Fibroblast of mammary gland (primary cell): ENCODE measurements at regions not wholly inside any gene's neighbourhood (a gene's known extent, or its start where the extent isn't known, plus 50 kb on each side); places are given as distances from the start of the nearest gene placed in this dataset.

Experiments
- DNase-seq: peaks from one replicate; pipeline ENCODE4 v3.0.0-alpha.2; 2010; ENCODE audit warnings: low read depth
- H3K4me3 ChIP-seq: 2 replicates; pipeline ENCODE4 v1.5.1; 2011; ENCODE audit warnings: low read depth, mild to moderate bottlenecking, low read length, moderate library complexity; ENCODE audit not compliant: control insufficient read depth
- CTCF ChIP-seq: conservative IDR thresholded peaks from 2 replicates; pipeline ENCODE4 v1.5.1; 2011; ENCODE audit warnings: low read depth, low read length, inconsistent platforms; ENCODE audit not compliant: control insufficient read depth, insufficient read depth

GRCh38 chr11:95450547-95451123, 219.6 kb upstream of the SESN3 start:
- DNase-seq = peak; percentile 72
- TF ChIP-seq CTCF = no peak
- H3K4me3 ChIP-seq = no peak overlapping the region

DNA sequence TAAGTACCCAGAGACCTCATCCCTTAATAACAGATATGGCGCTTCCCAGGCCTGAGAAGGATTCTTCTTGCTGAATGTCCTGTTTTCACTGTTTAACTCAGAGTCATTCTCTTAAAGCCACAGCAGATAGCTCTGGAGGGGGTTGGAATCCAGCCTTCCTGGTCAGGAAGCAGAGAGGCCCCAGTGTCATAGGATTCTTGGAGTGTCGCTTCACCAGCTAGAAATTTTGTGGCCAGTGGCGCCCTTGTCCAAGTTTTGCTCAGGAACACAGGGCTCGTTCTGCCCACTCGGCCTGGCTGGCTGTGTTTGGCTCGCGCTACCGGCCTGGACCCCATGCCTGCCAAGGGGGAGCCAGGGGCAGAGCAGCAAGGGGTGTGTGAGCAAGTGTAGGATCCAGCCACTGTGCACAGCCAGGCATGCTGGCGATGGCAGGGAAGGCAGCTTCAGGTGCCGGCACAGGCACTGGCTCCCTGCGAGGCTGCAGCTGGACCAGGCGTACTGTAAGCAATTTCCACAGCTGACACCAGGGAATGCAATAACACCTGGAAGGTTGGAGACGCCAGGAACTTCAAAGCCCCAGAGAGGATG, 214.8 kb upstream of the SESN3 start:
- no peak for DNase-seq
- no peak overlapping the region for H3K4me3 ChIP-seq
- no peak for TF ChIP-seq CTCF

DNA sequence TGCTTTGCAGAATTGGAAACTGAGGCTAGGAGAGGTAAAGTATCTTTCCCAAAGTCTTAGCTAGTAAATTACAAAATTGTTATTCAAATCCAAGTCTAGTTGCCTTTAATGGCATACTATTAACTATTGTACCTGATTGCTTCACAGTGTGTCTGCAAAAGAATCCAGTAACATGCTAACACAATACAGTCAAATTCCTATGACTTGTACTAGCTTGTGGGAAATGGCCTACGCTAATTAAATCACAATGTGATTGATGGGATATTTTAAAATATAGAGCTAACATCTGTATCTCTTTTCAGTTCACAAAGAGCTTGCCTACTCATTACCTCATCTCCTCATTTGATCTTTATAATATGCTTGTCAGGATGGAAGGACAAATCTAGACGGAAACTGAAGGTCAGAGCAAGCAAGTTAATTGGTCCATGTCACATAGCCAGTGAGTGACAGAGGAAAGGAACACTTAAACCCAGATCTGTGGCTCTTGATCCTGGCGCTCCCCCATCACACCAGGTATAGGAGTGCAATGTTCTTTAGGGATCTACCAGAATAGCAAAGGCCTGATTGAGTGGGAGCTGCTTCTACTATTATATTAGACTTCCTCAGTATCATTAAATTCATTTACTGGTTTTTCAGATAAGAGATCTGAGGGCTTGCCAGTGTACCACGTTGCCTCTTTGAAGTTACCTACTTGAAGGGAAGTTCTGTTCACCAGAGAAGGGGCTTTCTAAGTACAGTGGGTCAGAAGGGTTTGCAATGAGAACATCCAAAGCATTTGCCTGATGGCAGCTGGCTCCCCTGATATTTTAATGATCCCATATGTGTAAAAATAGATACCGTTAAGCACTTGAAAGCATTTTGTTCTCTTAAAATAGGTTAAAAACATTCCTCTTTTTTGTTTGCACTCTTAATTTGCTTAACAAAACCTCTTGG, 213.6 kb upstream of the SESN3 start:
- no peak overlapping the region for H3K4me3 ChIP-seq
- no peak for DNase-seq
- no peak for TF ChIP-seq CTCF

DNA sequence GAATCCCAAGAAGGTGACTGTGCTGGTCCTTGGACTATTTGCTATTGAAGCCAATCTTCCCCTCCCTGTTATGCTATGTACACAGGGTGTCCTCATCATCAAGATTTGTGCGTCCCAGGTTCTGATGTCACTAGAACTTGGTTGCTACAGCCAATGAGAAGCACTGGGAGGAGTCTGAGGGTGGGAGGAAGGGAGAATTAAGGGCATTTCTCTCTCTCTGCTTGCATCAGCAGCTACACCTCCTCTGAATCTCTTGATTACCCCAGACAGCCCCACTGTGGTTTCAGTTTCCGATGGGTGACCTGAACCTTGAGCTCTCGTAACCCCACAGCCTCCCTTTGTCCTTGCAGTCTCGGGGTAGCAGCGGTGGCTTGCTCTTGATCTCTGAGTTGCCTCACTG, 212.4 kb upstream of the SESN3 start:
- H3K4me3 ChIP-seq = no peak overlapping the region
- no peak for DNase-seq
- TF ChIP-seq CTCF = no peak

DNA sequence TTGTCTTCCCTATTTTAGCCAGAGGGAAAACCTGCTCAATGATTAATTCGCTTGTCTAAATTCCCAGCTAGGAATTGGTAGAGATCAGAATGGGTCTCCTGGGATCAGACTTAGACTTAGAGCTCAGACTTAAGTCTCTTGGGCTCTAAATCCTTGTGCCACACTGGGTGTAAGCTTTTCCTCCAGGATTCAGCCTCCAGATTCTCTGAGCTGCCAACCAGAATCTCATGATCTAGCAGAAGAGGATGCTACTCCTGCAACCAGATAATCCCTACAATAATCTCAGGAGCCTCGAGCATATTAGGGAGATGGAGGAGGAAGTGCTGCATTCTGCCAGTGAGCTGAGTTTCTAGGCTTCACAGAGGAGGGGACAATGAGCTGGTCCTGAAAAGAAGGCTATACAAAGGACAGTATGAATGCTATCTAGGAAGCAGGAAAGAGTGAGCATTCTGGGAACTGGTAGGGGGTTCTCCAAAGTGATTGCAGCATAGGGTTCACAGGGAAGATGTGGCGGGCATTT, 211.6 kb upstream of the SESN3 start:
- no peak for TF ChIP-seq CTCF
- no peak overlapping the region for H3K4me3 ChIP-seq
- DNase-seq = no peak

- no peak for TF ChIP-seq CTCF
- no peak overlapping the region for H3K4me3 ChIP-seq
- no peak for DNase-seq
These were observed 204.8 kb upstream of the SESN3 start for GRCh38 chr11:95435628-95436353.
